HEK293 (cell line): ENCODE measurements at regions not wholly inside any gene's neighbourhood (a gene's known extent, or its start where the extent isn't known, plus 50 kb on each side); places are given as distances from the start of the nearest gene placed in this dataset.

ENCODE experiments used
- CTCF ChIA-PET: fragments of 350-600 bp; formaldehyde crosslinking; extraction: SDS; loops from one replicate; lab custom pipeline; 2021; ENCODE audit warnings: antibody characterized with exemption; lab: Yijun Ruan, JAX
- POLR2A ChIA-PET: fragments of 300-600 bp; formaldehyde crosslinking; extraction: SDS; loops from one replicate; lab custom pipeline; 2020; ENCODE audit warnings: antibody characterized with exemption, inconsistent platforms; lab: Yijun Ruan, JAX
- H3K27ac ChIP-seq: fragments of 200-500 bp; sonication (Bioruptor generic); 2 replicates; pipeline ENCODE4 v1.5.1; 2014; ENCODE audit warnings: low read depth, low read length, control low read depth, inconsistent platforms; ENCODE audit errors: extremely low read depth
- H3K36me3 ChIP-seq, 2 experiments: fragments of 200-500 bp in 1 of 2; sonication (Bioruptor generic) in 1 of 2; 1 replicate in 1 of 2; 2 replicates in 1 of 2; pipeline ENCODE4 v1.5.1; 2014 to 2017; ENCODE audit warnings: inconsistent platforms in 2 of 2, low read length in 2 of 2; ENCODE audit not compliant: control insufficient read depth in 2 of 2, insufficient read depth in 1 of 2
- H3K4me1 ChIP-seq: fragments of 200-500 bp; sonication (Bioruptor generic); 2 replicates; pipeline ENCODE4 v1.5.1; 2014; ENCODE audit warnings: mild to moderate bottlenecking, low read length, inconsistent platforms; ENCODE audit not compliant: control insufficient read depth, insufficient read depth
- H3K4me3 ChIP-seq: 2 replicates; pipeline ENCODE4 v1.5.1; 2011; ENCODE audit warnings: low read depth, mild to moderate bottlenecking, control low read depth, low read length, moderate library complexity
- H3K9me3 ChIP-seq: fragments of 200-500 bp; sonication (Bioruptor generic); 2 replicates; pipeline ENCODE4 v1.5.1; 2014; ENCODE audit warnings: low read depth, low read length, inconsistent platforms; ENCODE audit not compliant: control insufficient read depth, insufficient read depth
- HOXC10 ChIP-seq: sonication (generic); formaldehyde crosslinking; IDR thresholded peaks from 2 replicates; pipeline ENCODE4 v1.8.1; 2023; ENCODE audit warnings: mild to moderate bottlenecking, missing genetic modification reagents
- RBAK ChIP-seq: fragments of 450-650 bp; formaldehyde crosslinking; IDR thresholded peaks from 2 replicates; pipeline ENCODE4 v1.5.1; 2016; ENCODE audit warnings: missing biosample characterization, missing genetic modification characterization
- SP3 ChIP-seq: fragments of 450-650 bp; formaldehyde crosslinking; IDR thresholded peaks from 2 replicates; pipeline ENCODE4 v1.5.1; 2016; ENCODE audit warnings: missing biosample characterization, missing genetic modification characterization
- ZBTB17 ChIP-seq: fragments of 450-650 bp; formaldehyde crosslinking; IDR thresholded peaks from 2 replicates; pipeline ENCODE4 v1.5.1; 2016; ENCODE audit warnings: missing biosample characterization, missing genetic modification characterization
- ZNF114 ChIP-seq: fragments of 450-650 bp; formaldehyde crosslinking; IDR thresholded peaks from 2 replicates; pipeline ENCODE4 v1.5.0; 2017; ENCODE audit warnings: missing biosample characterization, missing genetic modification characterization
- ZNF121 ChIP-seq: fragments of 450-650 bp; formaldehyde crosslinking; IDR thresholded peaks from 2 replicates; pipeline ENCODE4 v1.5.1; 2016; ENCODE audit warnings: missing biosample characterization, missing genetic modification characterization
- ZNF184 ChIP-seq: fragments of 450-650 bp; IDR thresholded peaks from 2 replicates; pipeline ENCODE4 v1.5.1; 2018; ENCODE audit warnings: missing biosample characterization, mild to moderate bottlenecking, missing genetic modification characterization
- ZNF19 ChIP-seq: fragments of 450-650 bp; formaldehyde crosslinking; IDR thresholded peaks from 2 replicates; pipeline ENCODE4; 2016; ENCODE audit warnings: missing biosample characterization, missing genetic modification characterization, low read depth
- ZNF248 ChIP-seq: fragments of 450-650 bp; formaldehyde crosslinking; IDR thresholded peaks from 2 replicates; pipeline ENCODE4 v1.5.1; 2017; ENCODE audit warnings: missing biosample characterization, missing genetic modification characterization
- ZNF350 ChIP-seq: fragments of 450-650 bp; formaldehyde crosslinking; IDR thresholded peaks from 2 replicates; pipeline ENCODE4 v1.5.0; 2017; ENCODE audit warnings: missing biosample characterization, mild to moderate bottlenecking, missing genetic modification characterization
- ZNF37A ChIP-seq: fragments of 450-650 bp; IDR thresholded peaks from 2 replicates; pipeline ENCODE4 v1.5.1; 2018; ENCODE audit warnings: missing biosample characterization, missing genetic modification characterization
- ZNF473 ChIP-seq: fragments of 450-650 bp; formaldehyde crosslinking; IDR thresholded peaks from 2 replicates; pipeline ENCODE4 v1.5.1; 2017; ENCODE audit warnings: missing biosample characterization, missing genetic modification characterization
- ZNF544 ChIP-seq: fragments of 450-650 bp; formaldehyde crosslinking; IDR thresholded peaks from 2 replicates; pipeline ENCODE4 v1.5.0; 2017; ENCODE audit warnings: missing biosample characterization, missing genetic modification characterization
- ZNF629 ChIP-seq: fragments of 450-650 bp; formaldehyde crosslinking; IDR thresholded peaks from 2 replicates; pipeline ENCODE4 v1.5.1; 2017; ENCODE audit warnings: missing biosample characterization, missing genetic modification characterization
- ZNF654 ChIP-seq: fragments of 450-650 bp; formaldehyde crosslinking; IDR thresholded peaks from 2 replicates; pipeline ENCODE4 v1.5.1; 2016; ENCODE audit warnings: low read depth, missing biosample characterization, missing genetic modification characterization
- ZNF670 ChIP-seq: fragments of 450-650 bp; formaldehyde crosslinking; IDR thresholded peaks from 2 replicates; pipeline ENCODE4 v1.5.1; 2016; ENCODE audit warnings: missing biosample characterization, missing genetic modification characterization, low read depth
- ZSCAN30 ChIP-seq: fragments of 450-650 bp; IDR thresholded peaks from 2 replicates; pipeline ENCODE4 v1.5.1; 2018; ENCODE audit warnings: missing biosample characterization, mild to moderate bottlenecking, missing genetic modification characterization, moderate library complexity
- TF ChIP-seq, protein P1 (sequence below): fragments of 450-650 bp; formaldehyde crosslinking; IDR thresholded peaks from 2 replicates; pipeline ENCODE4 v1.5.1; 2016; ENCODE audit warnings: missing biosample characterization, missing genetic modification characterization
- TF ChIP-seq, protein P2 (sequence below): fragments of 450-650 bp; formaldehyde crosslinking; IDR thresholded peaks from 2 replicates; pipeline ENCODE4 v1.5.1; 2016; ENCODE audit warnings: missing biosample characterization, missing genetic modification characterization

DNA sequence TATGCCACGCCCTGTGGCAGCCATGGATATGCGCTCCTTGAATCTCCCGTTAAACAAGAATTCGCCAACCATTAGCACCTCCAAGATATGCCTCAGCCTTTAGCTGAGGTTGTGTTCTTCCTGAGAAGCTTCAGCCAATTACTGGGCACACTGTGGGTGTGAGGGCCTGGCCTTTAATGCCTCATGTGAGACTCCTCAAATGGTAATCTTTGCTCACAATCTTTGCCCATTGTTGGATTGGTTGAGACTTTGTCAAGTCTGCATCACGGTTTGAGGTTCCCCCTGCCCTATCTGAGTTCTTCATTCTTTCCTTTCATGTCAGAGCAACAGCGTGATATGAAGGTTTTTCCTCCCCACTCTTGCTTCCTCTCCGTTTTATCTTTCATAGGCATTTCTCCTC is 108.1 kb upstream of the CCDC54 start:
- CTCF ChIA-PET: interaction anchor here (0.5 to 4.8 kb wide), 7 partner anchors 8 to 421 kb away, joined by 3 to 17 read pairs (median 3); no protein-coding TSS in a partner anchor
- POLR2A ChIA-PET: interaction anchor here (0.5 kb wide), 1 partner anchor 146 kb away, joined by 5 read pairs; no protein-coding TSS in a partner anchor
- H3K9me3 ChIP-seq: no peaks in the 10 kb centered on the region
- H3K36me3 ChIP-seq: no peaks in the 10 kb centered on the region
- H3K27ac ChIP-seq: no peak overlapping the region
- TF ChIP-seq ZNF350 (tag by site-specific recombination) (no peak), ZNF544 (tag by site-specific recombination) (no peak), ZSCAN30 (tag by site-specific recombination) (no peak)
- TF ChIP-seq, protein P1, sequence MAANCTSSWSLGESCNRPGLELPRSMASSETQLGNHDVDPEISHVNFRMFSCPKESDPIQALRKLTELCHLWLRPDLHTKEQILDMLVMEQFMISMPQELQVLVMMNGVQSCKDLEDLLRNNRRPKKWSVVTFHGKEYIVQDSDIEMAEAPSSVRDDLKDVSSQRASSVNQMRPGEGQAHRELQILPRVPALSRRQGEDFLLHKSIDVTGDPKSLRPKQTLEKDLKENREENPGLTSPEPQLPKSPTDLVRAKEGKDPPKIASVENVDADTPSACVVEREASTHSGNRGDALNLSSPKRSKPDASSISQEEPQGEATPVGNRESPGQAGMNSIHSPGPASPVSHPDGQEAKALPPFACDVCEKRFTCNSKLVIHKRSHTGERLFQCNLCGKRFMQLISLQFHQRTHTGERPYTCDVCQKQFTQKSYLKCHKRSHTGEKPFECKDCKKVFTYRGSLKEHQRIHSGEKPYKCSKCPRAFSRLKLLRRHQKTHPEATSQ (tag by site-specific recombination): no peak
- TF ChIP-seq, protein P2, sequence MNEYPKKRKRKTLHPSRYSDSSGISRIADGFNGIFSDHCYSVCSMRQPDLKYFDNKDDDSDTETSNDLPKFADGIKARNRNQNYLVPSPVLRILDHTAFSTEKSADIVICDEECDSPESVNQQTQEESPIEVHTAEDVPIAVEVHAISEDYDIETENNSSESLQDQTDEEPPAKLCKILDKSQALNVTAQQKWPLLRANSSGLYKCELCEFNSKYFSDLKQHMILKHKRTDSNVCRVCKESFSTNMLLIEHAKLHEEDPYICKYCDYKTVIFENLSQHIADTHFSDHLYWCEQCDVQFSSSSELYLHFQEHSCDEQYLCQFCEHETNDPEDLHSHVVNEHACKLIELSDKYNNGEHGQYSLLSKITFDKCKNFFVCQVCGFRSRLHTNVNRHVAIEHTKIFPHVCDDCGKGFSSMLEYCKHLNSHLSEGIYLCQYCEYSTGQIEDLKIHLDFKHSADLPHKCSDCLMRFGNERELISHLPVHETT: no peak
- no peak overlapping the region for H3K4me3 ChIP-seq
- no peaks in the 10 kb centered on the region for H3K4me1 ChIP-seq

DNA sequence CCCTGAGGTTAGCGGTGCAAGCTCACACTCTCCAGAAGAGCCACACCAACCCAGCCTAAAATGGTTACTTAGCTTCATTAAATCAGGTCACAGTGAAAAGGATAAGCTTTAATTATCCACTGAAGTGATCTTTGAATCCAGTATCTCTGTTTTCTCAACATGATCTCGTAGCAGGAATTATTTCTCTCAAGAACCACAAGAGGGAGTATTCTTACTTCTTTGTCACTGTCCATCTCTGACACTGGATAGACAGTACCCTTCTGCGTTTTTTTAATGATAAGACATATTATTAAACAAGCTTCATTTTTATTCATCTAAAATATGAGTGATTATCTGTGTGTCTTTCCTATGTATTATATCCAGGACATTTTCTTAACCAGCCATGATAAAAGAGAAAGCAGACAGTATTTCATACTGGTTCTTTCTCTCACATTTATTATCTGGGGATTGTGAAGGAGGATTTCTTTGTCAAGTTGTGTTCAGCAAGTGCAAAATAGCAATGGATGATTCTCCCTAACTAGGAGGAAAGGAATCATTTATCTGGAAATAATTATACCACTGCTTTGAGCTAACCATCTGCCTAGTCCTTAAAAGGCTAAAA is 105.4 kb upstream of the CCDC54 start:
- POLR2A ChIA-PET: interaction anchor here (1.2 kb wide), 1 partner anchor 158 kb away, joined by 4 read pairs; no protein-coding TSS in a partner anchor
- TF ChIP-seq ZNF654 (tag by site-specific recombination) (peak; percentile 71), ZNF670 (no peak)
- CTCF ChIA-PET: interaction anchor here (0.6 to 2.9 kb wide), 33 partner anchors 9 to 399 kb away, joined by 3 to 44 read pairs (median 5); no protein-coding TSS in a partner anchor
- no peaks in the 10 kb centered on the region for H3K9me3 ChIP-seq
- no peaks in the 10 kb centered on the region for H3K36me3 ChIP-seq
- no peak overlapping the region for H3K4me3 ChIP-seq
- no peaks in the 10 kb centered on the region for H3K4me1 ChIP-seq
- no peak overlapping the region for H3K27ac ChIP-seq

DNA sequence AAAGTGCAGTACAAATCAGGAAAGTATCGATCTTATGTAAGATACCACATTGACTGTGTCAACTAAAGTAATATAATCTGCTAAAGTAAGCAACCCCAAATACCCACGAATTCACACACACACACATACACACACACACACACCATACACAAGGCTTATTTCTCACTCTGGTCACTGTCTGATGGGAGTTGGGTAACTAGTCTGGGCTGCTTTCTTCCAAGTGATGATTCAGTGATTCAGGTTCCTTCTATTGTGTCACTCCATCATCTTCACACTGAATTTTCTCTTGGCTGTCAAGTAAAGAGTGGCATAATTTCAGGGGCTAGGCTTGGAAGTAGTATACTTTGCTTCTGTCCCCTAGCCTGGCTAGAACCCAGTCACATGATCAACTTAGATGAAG is 104.8 kb upstream of the CCDC54 start:
- Histone ChIP-seq H3K4me1 (no peaks in the 10 kb centered on the region), H3K36me3 (no peaks in the 10 kb centered on the region), H3K27ac (no peak overlapping the region), H3K4me3 (no peak overlapping the region), H3K9me3 (no peaks in the 10 kb centered on the region)
- ChIA-PET CTCF (interaction anchor here (0.6 to 2.9 kb wide), 29 partner anchors 9 to 398 kb away, joined by 3 to 44 read pairs (median 5); no protein-coding TSS in a partner anchor), POLR2A (interaction anchor here (1.2 kb wide), 1 partner anchor 157 kb away, joined by 4 read pairs; no protein-coding TSS in a partner anchor)
- TF ChIP-seq ZNF37A (tag by site-specific recombination) (no peak), ZNF114 (no peak), ZNF629 (tag by site-specific recombination) (no peak), ZSCAN30 (tag by site-specific recombination) (no peak), ZNF121 (tag by site-specific recombination) (no peak), ZBTB17 (no peak), ZNF473 (tag by site-specific recombination) (no peak), ZNF19 (no peak), ZNF248 (tag by site-specific recombination) (no peak), RBAK (tag by site-specific recombination) (no peak), HOXC10 (CRISPR knock-in tag) (no peak), SP3 (no peak), ZNF184 (tag by site-specific recombination) (no peak)
